Peyer's patch (tissue), 4 donors: ENCODE measurements at regions not wholly inside any gene's neighbourhood (a gene's known extent, or its start where the extent isn't known, plus 50 kb on each side); places are given as distances from the start of the nearest gene placed in this dataset.

Source experiments
- DNase-seq, 3 donors: peaks; one replicate each; pipeline ENCODE4 v3.0.0-alpha.2; 2017 to 2019
- H3K27ac ChIP-seq, 4 donors: fragments of 200-600 bp; sonication (generic); one replicate each; pipeline ENCODE4 v1.5.1; 2016 to 2019
- H3K27me3 ChIP-seq, 2 donors: fragments of 200-600 bp; sonication (generic); one replicate each; pipeline ENCODE4 v1.5.1; 2019
- H3K36me3 ChIP-seq, 3 donors: fragments of 200-600 bp; sonication (generic); one replicate each; pipeline ENCODE4 v1.5.1; 2016 to 2019
- H3K4me1 ChIP-seq, 4 donors: fragments of 200-600 bp; sonication (generic); one replicate each; pipeline ENCODE4 v1.5.1; 2016 to 2019
- H3K4me3 ChIP-seq, 4 donors: fragments of 200-600 bp; sonication (generic); 1 replicate in 3 of 4; 2 replicates in 1 of 4; pipeline ENCODE4 v1.5.1; 2016 to 2019; ENCODE audit warnings: mild to moderate bottlenecking in 1 of 4
- H3K9me3 ChIP-seq, 4 donors: fragments of 200-600 bp; sonication (generic); one replicate each; pipeline ENCODE4 v1.5.1; 2016 to 2019; ENCODE audit warnings: mild to moderate bottlenecking in 1 of 4
- POLR2A ChIP-seq, 2 donors: fragments of 450-650 bp; IDR thresholded peaks; one replicate each; pipeline ENCODE4 v1.5.1; 2017; ENCODE audit warnings: antibody characterized with exemption in 2 of 2, mild to moderate bottlenecking in 2 of 2, moderate library complexity in 2 of 2
- TF ChIP-seq, protein P1 (sequence below), 6 experiments: fragments of 450-650 bp in 4 of 6; fragments of 200-600 bp in 2 of 6; sonication (generic) in 1 of 6; IDR thresholded peaks; one replicate each; pipeline ENCODE4 v1.5.1; 2017 to 2019; ENCODE audit warnings: antibody characterized with exemption in 6 of 6, mild to moderate bottlenecking in 3 of 6, moderate library complexity in 1 of 6

DNA sequence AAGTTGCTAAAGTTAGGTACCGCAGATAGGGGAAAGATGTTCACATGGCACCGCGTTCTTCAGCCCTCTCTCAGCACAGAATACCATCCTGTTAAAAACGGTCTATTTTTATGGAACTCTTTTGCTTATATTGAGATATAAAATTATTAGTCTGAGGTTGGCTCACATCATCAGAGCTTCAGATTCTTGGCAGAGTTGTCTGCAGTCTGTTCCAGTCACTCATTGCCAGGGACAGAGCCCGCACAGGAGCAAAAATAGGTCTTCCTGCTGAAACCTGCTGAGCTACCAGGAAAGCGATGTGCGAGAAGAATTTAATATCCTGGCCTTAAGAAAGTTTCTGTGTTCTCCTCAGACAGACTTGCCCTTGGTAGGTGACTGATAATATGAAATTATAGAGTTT is 249.8 kb downstream of the VRK1 start:
- Histone ChIP-seq H3K27me3 (no peaks in the 10 kb centered on the region), H3K4me3 (no peak overlapping the region), H3K9me3 (no peaks in the 10 kb centered on the region), H3K4me1 (no peaks in the 10 kb centered on the region), H3K36me3 (no peaks in the 10 kb centered on the region), H3K27ac (no peak overlapping the region)
- no peak for TF ChIP-seq POLR2A (IDR thresholded peaks at IDR 0.05)
- TF ChIP-seq, protein P1, sequence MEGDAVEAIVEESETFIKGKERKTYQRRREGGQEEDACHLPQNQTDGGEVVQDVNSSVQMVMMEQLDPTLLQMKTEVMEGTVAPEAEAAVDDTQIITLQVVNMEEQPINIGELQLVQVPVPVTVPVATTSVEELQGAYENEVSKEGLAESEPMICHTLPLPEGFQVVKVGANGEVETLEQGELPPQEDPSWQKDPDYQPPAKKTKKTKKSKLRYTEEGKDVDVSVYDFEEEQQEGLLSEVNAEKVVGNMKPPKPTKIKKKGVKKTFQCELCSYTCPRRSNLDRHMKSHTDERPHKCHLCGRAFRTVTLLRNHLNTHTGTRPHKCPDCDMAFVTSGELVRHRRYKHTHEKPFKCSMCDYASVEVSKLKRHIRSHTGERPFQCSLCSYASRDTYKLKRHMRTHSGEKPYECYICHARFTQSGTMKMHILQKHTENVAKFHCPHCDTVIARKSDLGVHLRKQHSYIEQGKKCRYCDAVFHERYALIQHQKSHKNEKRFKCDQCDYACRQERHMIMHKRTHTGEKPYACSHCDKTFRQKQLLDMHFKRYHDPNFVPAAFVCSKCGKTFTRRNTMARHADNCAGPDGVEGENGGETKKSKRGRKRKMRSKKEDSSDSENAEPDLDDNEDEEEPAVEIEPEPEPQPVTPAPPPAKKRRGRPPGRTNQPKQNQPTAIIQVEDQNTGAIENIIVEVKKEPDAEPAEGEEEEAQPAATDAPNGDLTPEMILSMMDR (IDR thresholded peaks at IDR 0.05), result no peak
- no peak for DNase-seq

DNA sequence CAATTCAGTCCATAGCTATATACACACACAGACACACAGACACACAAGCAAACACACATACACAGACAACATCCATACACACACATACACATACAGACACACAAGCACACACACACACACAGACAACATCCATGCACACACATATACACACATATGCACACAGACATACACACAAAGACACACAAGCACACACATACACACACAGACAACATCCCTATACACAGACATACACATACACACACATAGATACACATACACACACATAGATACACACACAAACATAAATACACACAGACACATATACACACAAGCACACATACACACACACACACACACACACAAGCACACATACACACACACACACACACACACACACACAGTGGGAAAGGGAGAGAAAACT is 254.8 kb downstream of the VRK1 start:
- H3K9me3 ChIP-seq, result no peaks in the 10 kb centered on the region
- H3K4me3 ChIP-seq, result no peak overlapping the region
- no peaks in the 10 kb centered on the region for H3K27me3 ChIP-seq
- DNase-seq, result no peak
- TF ChIP-seq, protein P1 (IDR thresholded peaks at IDR 0.05), result no peak
- no peak for TF ChIP-seq POLR2A (IDR thresholded peaks at IDR 0.05)
- no peak overlapping the region for H3K27ac ChIP-seq
- no peaks in the 10 kb centered on the region for H3K4me1 ChIP-seq
- H3K36me3 ChIP-seq, result no peaks in the 10 kb centered on the region

DNA sequence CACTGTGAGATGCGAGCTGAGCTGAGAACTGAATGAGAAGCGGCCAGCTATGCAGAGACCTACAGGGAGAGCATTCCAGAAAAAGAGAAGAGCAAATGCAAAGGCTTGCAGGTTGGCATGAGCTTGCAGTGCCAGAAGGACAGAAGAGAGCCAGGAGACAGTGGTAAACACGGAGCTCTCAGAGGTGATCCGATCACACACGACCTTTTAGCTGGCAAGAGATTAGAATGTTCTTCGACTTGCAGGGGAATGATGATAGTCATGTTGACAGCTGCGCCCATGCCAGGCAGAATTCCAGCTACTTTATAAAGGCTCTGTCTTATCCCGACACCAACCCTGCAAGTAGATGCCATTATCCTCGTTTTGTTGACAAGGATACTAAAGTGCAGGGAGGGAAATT is 256.8 kb downstream of the VRK1 start:
- no peak overlapping the region for H3K4me3 ChIP-seq

DNA sequence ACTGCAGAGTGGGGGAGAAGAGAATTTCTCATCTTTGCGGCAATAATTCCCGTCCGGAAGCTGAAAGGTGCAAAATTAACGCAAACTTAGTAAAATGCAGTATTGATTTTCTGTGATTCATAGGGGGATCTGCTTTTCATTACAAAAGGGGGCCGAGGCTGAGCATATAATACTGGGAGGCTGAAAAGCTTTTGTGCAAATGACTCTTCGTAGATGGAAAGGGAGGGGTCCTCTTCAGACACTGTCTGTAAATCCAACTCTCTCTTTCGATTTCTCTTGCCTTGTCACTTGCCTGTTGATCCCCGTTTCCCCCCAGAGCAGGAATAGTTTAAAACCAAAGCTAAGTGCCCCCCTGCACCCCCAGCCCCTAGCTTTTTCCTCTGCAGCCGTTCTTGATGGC is 258.2 kb downstream of the VRK1 start:
- no peak overlapping the region for H3K4me3 ChIP-seq
- TF ChIP-seq POLR2A (IDR thresholded peaks at IDR 0.05), result no peak
- TF ChIP-seq, protein P1 (IDR thresholded peaks at IDR 0.05), result no peak
- H3K27ac ChIP-seq, result no peak overlapping the region
- no peaks in the 10 kb centered on the region for H3K36me3 ChIP-seq
- no peak for DNase-seq
- H3K27me3 ChIP-seq, result no peaks in the 10 kb centered on the region
- H3K4me1 ChIP-seq, result no peaks in the 10 kb centered on the region
- no peaks in the 10 kb centered on the region for H3K9me3 ChIP-seq

More for the DNA sequence above, 256.8 kb downstream of the VRK1 start:
- TF ChIP-seq POLR2A (IDR thresholded peaks at IDR 0.05), result no peak
- TF ChIP-seq, protein P1 (IDR thresholded peaks at IDR 0.05), result no peak
- Histone ChIP-seq H3K9me3 (no peaks in the 10 kb centered on the region), H3K4me1 (no peaks in the 10 kb centered on the region), H3K27me3 (no peaks in the 10 kb centered on the region), H3K36me3 (no peaks in the 10 kb centered on the region), H3K27ac (no peak overlapping the region)
- no peak for DNase-seq

DNA sequence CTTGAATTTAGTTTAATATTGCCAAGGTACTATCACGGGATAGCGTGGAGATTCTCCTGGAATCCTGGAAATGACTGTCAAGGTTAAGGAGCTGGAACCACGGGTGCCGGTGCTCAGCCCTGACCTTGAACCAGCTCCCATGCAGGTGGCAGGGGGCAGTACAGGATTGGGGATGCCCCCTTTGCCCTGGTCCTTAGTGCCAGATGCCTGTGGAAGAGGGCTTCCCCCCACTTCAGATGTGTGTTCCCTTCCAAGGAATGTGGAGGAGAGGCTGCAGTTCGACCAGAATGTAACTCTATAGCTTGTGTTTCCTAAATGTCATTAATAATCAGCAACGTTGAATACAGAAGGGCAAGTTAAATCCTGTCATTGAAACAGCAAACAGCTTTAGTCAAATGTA is 258.9 kb downstream of the VRK1 start:
- no peak overlapping the region for H3K27ac ChIP-seq
- H3K36me3 ChIP-seq, result no peaks in the 10 kb centered on the region
- TF ChIP-seq POLR2A (IDR thresholded peaks at IDR 0.05), result no peak
- TF ChIP-seq, protein P1 (IDR thresholded peaks at IDR 0.05), result no peak
- H3K9me3 ChIP-seq, result no peaks in the 10 kb centered on the region
- no peaks in the 10 kb centered on the region for H3K4me1 ChIP-seq
- H3K4me3 ChIP-seq, result no peak overlapping the region
- no peaks in the 10 kb centered on the region for H3K27me3 ChIP-seq
- DNase-seq, result no peak
